ELF-1 (cell line): ENCODE measurements at regions not wholly inside any gene's neighbourhood (a gene's known extent, or its start where the extent isn't known, plus 50 kb on each side); places are given as distances from the start of the nearest gene placed in this dataset.

Experiments used
- DNase-seq: peaks from one replicate; pipeline ENCODE4 v3.0.0-alpha.2; 2016; ENCODE audit warnings: low read depth, low spot score

DNA sequence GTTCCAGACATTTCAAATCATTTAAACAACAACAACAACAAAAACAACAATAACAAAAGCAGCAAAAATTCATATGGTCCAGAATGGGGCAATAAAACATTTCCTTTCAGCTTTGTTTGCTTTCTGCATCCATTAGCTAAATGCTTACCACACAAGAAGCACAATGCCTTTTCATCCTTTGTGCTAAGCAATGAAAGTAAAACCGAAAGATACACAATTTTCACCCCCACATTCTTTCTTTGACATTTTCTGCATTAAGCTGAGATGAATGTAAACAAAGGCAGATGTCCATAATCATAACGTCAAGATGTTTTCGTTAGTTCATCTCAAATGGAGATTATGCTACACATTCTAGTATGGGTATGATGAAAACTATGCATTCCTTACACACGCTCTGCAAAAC is 568.5 kb downstream of the SLITRK6 start:
- DNase-seq, result no peak

DNA sequence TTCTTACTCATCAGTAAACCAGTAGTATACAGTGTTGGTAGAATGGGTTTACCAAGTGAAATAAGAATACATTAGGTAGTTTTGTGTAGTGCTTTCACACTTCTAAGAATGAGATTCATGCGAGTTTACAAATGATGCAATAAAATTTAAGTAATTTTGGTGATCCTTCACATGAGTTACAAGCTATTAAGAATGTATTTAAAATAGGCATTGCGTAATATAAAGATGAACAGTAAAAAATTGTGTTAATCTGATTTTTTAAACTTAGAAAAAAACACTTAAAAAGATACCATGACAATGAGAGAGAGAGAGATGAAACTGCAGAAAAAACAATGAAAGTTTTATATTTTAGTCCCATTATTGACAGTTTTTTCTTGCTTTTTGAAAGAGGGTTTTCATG is 570.5 kb downstream of the SLITRK6 start:
- DNase-seq, result no peak

GRCh38 chr13:85223883-85224656 is 575.1 kb downstream of the SLITRK6 start:
- DNase-seq, result no peak

GRCh38 chr13:85216576-85216975 is 582.6 kb downstream of the SLITRK6 start:
- no peak for DNase-seq

DNA sequence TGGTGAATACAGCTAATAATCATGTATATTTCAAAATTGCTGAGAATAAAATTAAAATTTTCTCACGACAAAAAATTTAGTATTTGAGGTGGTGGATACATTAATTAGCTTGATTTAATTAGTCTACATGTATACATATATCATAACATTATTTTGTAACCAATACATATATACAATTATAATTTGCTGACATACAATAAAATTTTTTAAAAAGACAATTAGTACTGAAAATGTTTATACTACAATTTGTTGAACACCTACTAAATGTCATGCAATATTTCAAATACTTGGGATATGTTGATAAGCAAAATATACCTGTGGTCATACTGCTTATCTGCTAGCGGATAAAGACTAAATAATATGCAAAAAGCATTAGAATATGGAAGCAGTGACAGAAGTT is 586.5 kb downstream of the SLITRK6 start:
- DNase-seq, result no peak

- DNase-seq, result peak; percentile 53
These were observed 594.4 kb downstream of the SLITRK6 start for GRCh38 chr13:85204668-85205344.

DNA sequence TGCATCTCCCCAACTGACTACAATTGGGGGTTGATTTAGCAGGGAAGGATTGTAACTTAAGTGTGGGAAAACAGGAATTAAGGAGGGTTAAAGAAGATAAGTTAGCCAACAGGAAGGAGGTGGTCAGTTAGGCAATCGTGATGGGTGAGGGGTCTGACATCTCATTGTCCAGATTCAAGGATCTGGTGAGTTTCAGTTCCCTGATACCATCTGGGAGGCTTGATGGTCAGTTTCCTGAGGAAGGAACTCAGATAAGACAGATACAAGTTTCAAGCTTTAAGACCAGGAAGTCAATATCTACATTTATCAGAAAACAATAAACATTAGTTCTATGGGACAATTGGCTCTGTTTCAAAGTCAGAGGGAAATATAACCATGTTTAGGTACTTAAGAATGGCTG is 601.8 kb downstream of the SLITRK6 start:
- no peak for DNase-seq

DNA sequence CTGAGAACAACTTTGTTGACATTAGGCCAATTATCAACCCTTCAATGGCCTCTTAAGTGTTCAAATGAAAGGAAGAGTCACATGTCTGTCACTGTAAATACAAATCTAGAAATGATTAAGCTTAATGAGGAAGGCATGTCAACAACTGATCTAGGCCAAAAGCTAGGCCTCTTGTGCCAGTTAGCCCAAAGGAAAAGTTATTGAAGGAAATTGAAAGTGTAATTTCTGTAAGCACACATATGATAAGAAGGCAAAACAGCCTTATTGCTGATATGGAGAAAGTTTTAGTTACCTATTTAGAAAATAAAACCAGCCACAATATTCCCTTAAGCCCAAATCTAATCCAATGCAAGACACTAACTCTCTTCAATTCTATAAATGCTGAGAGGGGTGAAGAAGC is 604.7 kb downstream of the SLITRK6 start:
- DNase-seq, result no peak

DNA sequence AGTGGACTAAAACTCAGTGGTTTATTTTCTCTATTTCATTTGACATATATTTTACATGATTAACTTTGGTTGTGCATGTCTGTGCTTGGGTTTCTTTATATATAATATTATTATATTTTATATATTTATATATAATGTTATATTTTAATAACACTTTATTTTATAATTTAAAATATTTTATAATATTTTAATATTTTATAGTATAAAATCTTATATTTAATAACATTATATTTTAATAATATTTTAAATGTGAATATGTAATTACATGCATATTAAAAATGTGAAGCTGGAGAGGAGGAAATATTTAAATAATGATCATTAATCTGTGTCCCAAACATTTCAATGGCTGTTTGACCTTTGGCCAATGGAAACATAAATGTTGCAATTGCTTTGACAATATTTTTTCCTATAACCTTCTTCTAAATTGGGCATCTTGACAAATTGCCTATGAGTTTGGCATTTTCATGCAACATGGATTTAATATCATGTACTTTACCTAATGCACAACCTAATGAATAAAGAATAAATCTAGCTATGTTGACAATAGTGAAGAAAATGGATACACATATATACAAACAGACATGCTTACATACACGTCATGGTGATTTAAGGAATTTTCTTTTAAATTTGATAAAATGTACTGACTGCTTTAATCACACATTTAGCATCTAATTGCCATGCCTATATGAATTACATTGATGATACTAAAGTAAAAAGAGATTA is 607.1 kb downstream of the SLITRK6 start:
- DNase-seq, result no peak

DNA sequence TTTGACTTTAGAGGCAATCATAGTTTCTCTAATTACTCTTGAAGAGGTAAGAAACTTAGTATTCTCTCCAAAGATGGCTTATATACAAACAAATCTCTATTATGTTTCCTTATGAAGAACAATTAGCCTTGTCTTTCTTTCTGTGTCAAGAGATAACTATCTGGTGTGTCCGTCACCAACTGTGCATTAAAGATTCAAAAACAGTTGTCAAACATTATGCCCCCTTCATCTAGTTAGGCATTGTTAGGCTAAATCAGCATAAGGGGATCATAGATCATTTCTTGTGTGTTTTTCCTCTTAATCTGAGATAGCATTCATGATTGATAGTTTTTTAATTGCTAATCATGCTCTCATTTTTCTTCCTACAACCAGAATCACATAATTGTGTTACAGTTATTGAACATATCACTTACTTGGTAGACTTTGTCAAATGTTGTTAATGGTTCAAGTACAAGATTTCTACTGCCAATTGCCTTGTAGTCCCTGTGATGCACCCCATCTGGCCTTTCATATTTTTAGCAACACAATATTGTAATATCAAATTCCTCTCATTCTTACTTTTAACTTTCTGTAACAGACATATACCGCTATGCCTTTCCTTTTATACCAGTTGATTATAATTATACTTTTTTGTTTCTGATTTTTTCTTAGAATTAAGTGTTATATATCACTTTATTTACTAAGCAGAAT is 612.7 kb downstream of the SLITRK6 start:
- DNase-seq, result no peak

- DNase-seq, result no peak
These were observed 624.9 kb downstream of the SLITRK6 start for GRCh38 chr13:85174291-85174690.

DNA sequence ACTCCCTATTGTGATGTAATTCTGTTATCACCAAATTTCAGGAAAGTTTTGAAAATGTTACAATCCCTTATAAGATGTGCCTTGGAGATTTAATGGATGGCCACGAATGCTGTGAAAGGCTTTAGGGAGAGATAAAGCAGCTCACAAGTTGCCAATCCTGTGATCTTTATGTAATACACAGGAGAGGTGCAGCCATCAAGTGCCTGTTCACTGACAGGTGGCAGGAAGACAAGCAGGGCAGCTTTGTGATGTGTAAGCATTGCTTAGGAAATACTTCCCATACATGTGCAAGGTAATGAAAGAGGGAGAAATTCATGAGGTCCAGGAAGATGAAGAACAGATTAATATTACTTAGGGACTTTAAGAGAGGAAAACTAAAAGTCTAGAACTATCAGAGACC is 628.8 kb downstream of the SLITRK6 start:
- DNase-seq, result no peak

DNA sequence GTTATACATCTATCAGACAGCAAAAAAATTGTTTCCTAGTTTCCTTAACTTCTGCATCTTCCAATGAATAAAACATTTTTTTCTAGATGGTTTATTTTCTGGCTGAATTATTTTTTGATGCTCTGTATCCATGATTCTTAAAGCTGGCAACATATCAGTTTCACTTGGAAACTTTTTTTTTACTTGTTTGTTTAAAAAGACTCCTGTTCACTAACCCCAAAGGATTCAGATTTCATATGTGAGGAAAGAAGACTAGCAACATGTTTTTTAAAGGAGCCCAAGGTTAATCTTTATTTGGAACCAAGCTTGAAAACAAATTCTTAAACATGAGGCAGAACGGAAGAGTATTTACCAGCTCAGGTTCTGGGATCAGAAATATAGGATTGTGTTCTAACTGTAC is 632.3 kb downstream of the SLITRK6 start:
- no peak for DNase-seq

GRCh38 chr13:85163063-85163462 is 636.2 kb downstream of the SLITRK6 start:
- no peak for DNase-seq

DNA sequence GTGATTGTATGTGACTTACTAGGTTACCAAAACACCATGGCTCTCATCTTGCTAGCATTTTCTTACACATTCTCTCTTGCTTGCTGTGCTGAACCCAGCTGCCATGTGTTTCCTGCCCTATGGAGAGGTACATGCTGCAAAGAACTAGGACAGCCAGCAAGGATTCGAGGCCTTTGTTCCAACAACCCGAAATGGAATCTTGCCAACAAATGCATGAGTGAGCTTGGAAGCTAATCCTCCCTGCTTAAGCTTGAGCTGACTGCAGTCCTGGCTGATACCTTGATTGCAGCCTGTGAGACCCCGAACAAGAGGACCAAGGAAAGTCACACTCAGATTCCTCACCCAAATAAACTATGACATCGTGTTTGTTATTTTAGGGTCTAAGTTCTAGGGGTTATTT is 651.2 kb downstream of the SLITRK6 start:
- DNase-seq, result peak; percentile 10

DNA sequence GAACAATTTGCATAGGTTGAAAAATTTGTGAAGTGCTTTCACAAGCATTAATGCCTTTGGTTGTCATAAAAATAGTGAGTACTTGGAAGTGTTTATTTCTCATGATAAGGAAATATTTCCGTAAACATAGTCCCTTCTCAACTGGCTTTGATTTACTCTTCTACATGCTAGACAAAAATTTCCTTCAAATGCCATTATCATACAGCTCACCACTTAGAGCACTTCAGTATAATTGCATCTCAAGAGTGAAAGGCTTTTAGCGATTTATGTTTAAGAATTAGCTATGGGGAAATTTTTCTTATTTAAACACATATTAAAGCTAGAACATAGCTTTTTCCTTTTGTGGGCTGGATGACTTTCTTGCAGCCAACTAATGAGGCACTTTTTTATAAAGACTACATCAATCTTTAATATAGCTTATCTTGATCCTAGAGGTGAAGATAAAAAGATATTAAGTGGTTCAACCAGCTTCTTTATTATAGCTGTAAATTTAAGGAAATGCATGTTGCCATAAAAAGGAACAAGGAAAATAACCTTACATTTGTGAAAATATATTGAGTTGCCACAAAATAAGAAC is 656.8 kb downstream of the SLITRK6 start:
- DNase-seq, result no peak

DNA sequence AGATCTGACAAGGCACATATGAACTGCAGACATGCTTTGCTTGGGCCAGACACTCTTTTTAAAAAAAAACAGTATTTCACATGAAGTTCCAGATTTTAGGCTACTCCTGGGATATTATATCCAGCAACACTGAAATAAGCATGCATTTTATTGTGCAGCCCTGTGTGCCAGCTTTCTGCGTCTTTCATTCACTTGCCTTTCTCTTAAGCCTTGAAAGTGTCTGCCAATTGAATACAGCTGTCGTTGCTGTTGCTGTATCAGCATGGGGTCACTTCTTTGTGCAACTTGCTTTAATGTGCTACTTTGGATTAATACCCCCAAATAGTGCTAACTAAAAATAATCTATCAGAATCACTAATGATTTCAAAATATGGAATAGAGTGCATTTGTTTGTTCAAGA is 657.8 kb downstream of the SLITRK6 start:
- DNase-seq, result no peak

DNA sequence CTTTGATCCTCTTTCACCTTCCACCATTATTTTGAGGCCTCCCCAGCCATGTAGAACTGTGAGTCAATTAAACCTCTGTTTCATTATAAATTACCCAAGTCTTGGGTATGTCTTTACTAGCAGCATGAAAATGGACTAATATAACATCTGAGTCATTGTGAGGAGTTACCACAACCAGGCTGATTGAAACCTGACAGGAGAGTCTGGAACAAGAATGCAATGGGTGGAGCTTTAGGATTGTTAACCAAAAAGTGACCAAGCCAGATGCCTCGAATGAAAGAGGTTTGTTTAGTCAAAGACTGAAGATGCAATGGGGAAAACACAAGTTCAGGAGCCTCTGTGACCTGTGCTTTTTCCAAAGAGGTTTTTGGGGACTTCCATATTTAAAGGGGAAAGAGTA is 659.0 kb downstream of the SLITRK6 start:
- peak; percentile 55 for DNase-seq

GRCh38 chr13:85137516-85137915 is 661.7 kb downstream of the SLITRK6 start:
- DNase-seq, result no peak

DNA sequence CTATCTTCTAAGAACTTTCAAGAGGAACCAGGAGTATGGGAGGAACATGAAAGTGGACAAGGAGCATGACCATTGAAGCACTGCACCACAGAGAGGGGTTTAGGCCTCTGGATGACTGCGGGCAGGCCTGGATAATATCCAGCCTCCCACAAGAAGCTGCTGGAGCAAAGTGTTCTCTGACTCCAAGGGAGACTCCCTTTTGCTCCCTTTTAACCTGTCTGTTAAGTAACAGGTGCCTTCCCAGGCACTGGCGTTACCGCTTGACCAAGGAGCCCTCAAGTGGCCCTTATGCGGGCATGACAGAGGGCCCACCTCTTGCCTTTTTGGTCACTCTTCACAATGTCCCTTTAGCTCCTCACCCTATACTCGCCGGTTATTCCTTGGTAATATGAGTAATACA is 666.2 kb downstream of the SLITRK6 start:
- no peak for DNase-seq

DNA sequence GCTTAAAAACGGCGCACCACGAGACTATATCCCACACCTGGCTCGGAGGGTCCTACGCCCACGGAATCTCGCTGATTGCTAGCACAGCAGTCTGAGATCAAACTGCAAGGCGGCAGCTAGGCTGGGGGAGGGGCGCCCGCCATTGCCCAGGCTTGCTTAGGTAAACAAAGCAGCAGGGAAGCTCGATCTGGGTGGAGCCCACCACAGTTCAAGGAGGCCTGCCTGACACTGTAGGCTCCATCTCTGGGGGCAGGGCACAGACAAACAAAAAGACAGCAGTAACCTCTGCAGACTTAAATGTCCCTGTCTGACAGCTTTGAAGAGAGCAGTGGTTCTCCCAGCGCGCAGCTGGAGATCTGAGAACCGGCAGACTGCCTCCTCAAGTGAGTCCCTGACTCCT is 675.7 kb downstream of the SLITRK6 start:
- peak; percentile 70 for DNase-seq

- DNase-seq, result no peak
These were observed 690.9 kb downstream of the SLITRK6 start for GRCh38 chr13:85108356-85108755.
